NCI-H2081 treated with DMSO at 0.1 percent for 48 hours (cell line): ENCODE measurements at regions not wholly inside any gene's neighbourhood (a gene's known extent, or its start where the extent isn't known, plus 50 kb on each side); places are given as distances from the start of the nearest gene placed in this dataset.

ENCODE experiments used
- DNase-seq: peaks from one replicate; lab custom pipeline; 2025; lab: John Stamatoyannopoulos, UW

GRCh38 chr4:136526517-136526916 is 1005.8 kb downstream of the PCDH18 start:
- no peak for DNase-seq

GRCh38 chr4:136524039-136524438 is 1008.3 kb downstream of the PCDH18 start:
- DNase-seq, result no peak

GRCh38 chr4:136516371-136516770 is 1015.9 kb downstream of the PCDH18 start:
- no peak for DNase-seq

GRCh38 chr4:136505020-136505419 is 1027.3 kb downstream of the PCDH18 start:
- no peak for DNase-seq

GRCh38 chr4:136495851-136496250 is 1036.4 kb downstream of the PCDH18 start:
- DNase-seq, result no peak

GRCh38 chr4:136495076-136495475 is 1037.2 kb downstream of the PCDH18 start:
- DNase-seq, result no peak

GRCh38 chr4:136489101-136489500 is 1043.2 kb downstream of the PCDH18 start:
- DNase-seq, result no peak

- no peak for DNase-seq
These were observed 1047.3 kb downstream of the PCDH18 start for GRCh38 chr4:136484996-136485395.

GRCh38 chr4:136476753-136477152 is 1055.5 kb downstream of the PCDH18 start:
- DNase-seq, result no peak

GRCh38 chr4:136471051-136471450 is 1061.2 kb downstream of the PCDH18 start:
- DNase-seq, result no peak

GRCh38 chr4:136465691-136466090 is 1066.6 kb downstream of the PCDH18 start:
- no peak for DNase-seq

- DNase-seq, result no peak
These were observed 1068.4 kb downstream of the PCDH18 start for GRCh38 chr4:136463941-136464340.

GRCh38 chr4:136461533-136461932 is 1070.8 kb downstream of the PCDH18 start:
- DNase-seq, result no peak

GRCh38 chr4:136458326-136458725 is 1074.0 kb downstream of the PCDH18 start:
- no peak for DNase-seq

- no peak for DNase-seq
These were observed 1074.7 kb downstream of the PCDH18 start for GRCh38 chr4:136457577-136457976.

GRCh38 chr4:136457004-136457403 is 1075.3 kb downstream of the PCDH18 start:
- no peak for DNase-seq

- no peak for DNase-seq
These were observed 1089.3 kb downstream of the PCDH18 start for GRCh38 chr4:136443006-136443405.

- no peak for DNase-seq
These were observed 1089.8 kb downstream of the PCDH18 start for GRCh38 chr4:136442447-136442846.

GRCh38 chr4:136441629-136442282 is 1090.5 kb downstream of the PCDH18 start:
- DNase-seq, result no peak

- no peak for DNase-seq
These were observed 1093.6 kb downstream of the PCDH18 start for GRCh38 chr4:136438645-136439044.

GRCh38 chr4:136424052-136424451 is 1108.2 kb downstream of the PCDH18 start:
- no peak for DNase-seq

- DNase-seq, result no peak
These were observed 1117.3 kb downstream of the PCDH18 start for GRCh38 chr4:136414981-136415380.

GRCh38 chr4:136412708-136413107 is 1119.6 kb downstream of the PCDH18 start:
- DNase-seq, result no peak

GRCh38 chr4:136400829-136401228 is 1131.5 kb downstream of the PCDH18 start:
- no peak for DNase-seq
